NCI-H82 (cell line): ENCODE measurements at regions not wholly inside any gene's neighbourhood (a gene's known extent, or its start where the extent isn't known, plus 50 kb on each side); places are given as distances from the start of the nearest gene placed in this dataset.
"Not testable (repeated sequence)": the region's sequence is repeated elsewhere in the genome, so short reads cannot be mapped to it uniquely, and the experiment has no call there.

Experiments used
- DNase-seq: peaks from one replicate; lab custom pipeline; 2025; lab: John Stamatoyannopoulos, UW

- no peak for DNase-seq
Observed at GRCh38 chr3:166663194-166663593, 716.9 kb downstream of the ZBBX start.

- DNase-seq: no peak
Observed at GRCh38 chr3:166661621-166662020, 718.5 kb downstream of the ZBBX start.

- DNase-seq: no peak
Observed at GRCh38 chr3:166660962-166661361, 719.1 kb downstream of the ZBBX start.

- no peak for DNase-seq
Observed at GRCh38 chr3:166637984-166638530, 742.0 kb downstream of the ZBBX start.

GRCh38 chr3:166634091-166634746, 745.9 kb downstream of the ZBBX start:
- DNase-seq: peak; percentile 72

GRCh38 chr3:166630190-166630589, 749.9 kb downstream of the ZBBX start:
- DNase-seq: no peak

GRCh38 chr3:166613365-166613764, 766.7 kb downstream of the ZBBX start:
- no peak for DNase-seq

GRCh38 chr3:166612761-166613160, 767.3 kb downstream of the ZBBX start:
- not testable (repeated sequence) for DNase-seq

GRCh38 chr3:166607933-166608521, 770.8 kb upstream of the BCHE start:
- no peak for DNase-seq

GRCh38 chr3:166606988-166607387, 769.8 kb upstream of the BCHE start:
- no peak for DNase-seq

- no peak for DNase-seq
Observed at GRCh38 chr3:166593776-166594175, 756.6 kb upstream of the BCHE start.

- DNase-seq: no peak
Observed at GRCh38 chr3:166582236-166582635, 745.0 kb upstream of the BCHE start.

- DNase-seq: no peak
Observed at GRCh38 chr3:166580561-166580960, 743.3 kb upstream of the BCHE start.

GRCh38 chr3:166575161-166575560, 737.9 kb upstream of the BCHE start:
- DNase-seq: no peak

GRCh38 chr3:166571686-166572085, 734.5 kb upstream of the BCHE start:
- DNase-seq: not testable (repeated sequence)

GRCh38 chr3:166570102-166570501, 732.9 kb upstream of the BCHE start:
- DNase-seq: no peak

GRCh38 chr3:166569589-166569988, 732.4 kb upstream of the BCHE start:
- no peak for DNase-seq

GRCh38 chr3:166560253-166560652, 723.0 kb upstream of the BCHE start:
- DNase-seq: no peak

GRCh38 chr3:166556955-166557354, 719.7 kb upstream of the BCHE start:
- DNase-seq: no peak

- DNase-seq: peak; percentile 56
Observed at GRCh38 chr3:166554023-166554422, 716.8 kb upstream of the BCHE start.

GRCh38 chr3:166533740-166534139, 696.5 kb upstream of the BCHE start:
- no peak for DNase-seq

- no peak for DNase-seq
Observed at GRCh38 chr3:166531730-166532129, 694.5 kb upstream of the BCHE start.

GRCh38 chr3:166527325-166527724, 690.1 kb upstream of the BCHE start:
- no peak for DNase-seq

- peak; percentile 16 for DNase-seq
Observed at GRCh38 chr3:166526881-166527280, 689.7 kb upstream of the BCHE start.
